WTC11 (cell line): ENCODE measurements at regions not wholly inside any gene's neighbourhood (a gene's known extent, or its start where the extent isn't known, plus 50 kb on each side); places are given as distances from the start of the nearest gene placed in this dataset.

ENCODE experiments used
- ATAC-seq: fragments of 200-7000 bp; cut with Tn5 transposase; 2 replicates; pipeline ENCODE4 v1.10.0; 2021; ENCODE audit warnings: mild to moderate bottlenecking, moderate library complexity
- CTCF ChIA-PET: fragments of 300-600 bp; sonication (Branson Sonifier 250); formaldehyde crosslinking; loops from one replicate; lab custom pipeline; 2021; ENCODE audit warnings: antibody characterized with exemption; lab: Charles Lee
- POLR2A ChIA-PET: fragments of 350-600 bp; sonication (Branson Sonifier 250); formaldehyde crosslinking; loops from one replicate; lab custom pipeline; 2021; ENCODE audit warnings: antibody characterized with exemption; lab: Charles Lee
- DNase-seq: peaks from one replicate; pipeline ENCODE4 v3.0.0; 2021; ENCODE audit warnings: low spot score
- H3K27ac Mint-ChIP-seq: 2 replicates; pipeline ENCODE4 v1.8.0; 2021; ENCODE audit warnings: mixed read lengths
- H3K27me3 Mint-ChIP-seq: 2 replicates; pipeline ENCODE4 v1.8.0; 2021; ENCODE audit warnings: low read depth, mild to moderate bottlenecking, moderate library complexity, mixed read lengths
- H3K36me3 Mint-ChIP-seq: 2 replicates; pipeline ENCODE4 v1.8.0; 2021; ENCODE audit warnings: mixed read lengths
- H3K4me1 Mint-ChIP-seq: 2 replicates; pipeline ENCODE4 v1.8.0; 2022; ENCODE audit warnings: mixed read lengths
- H3K4me3 Mint-ChIP-seq: 2 replicates; pipeline ENCODE4 v1.8.0; 2021; ENCODE audit warnings: mild to moderate bottlenecking, moderate library complexity, mixed read lengths
- H3K9me3 Mint-ChIP-seq: 2 replicates; pipeline ENCODE4 v1.8.0; 2021; ENCODE audit warnings: mixed read lengths
- ESRRA ChIP-seq: sonication (generic); formaldehyde crosslinking; IDR thresholded peaks from 2 replicates; pipeline ENCODE4 v1.8.1; 2022; ENCODE audit warnings: mild to moderate bottlenecking, missing genetic modification reagents, borderline replicate concordance
- ETV6 ChIP-seq: sonication (generic); formaldehyde crosslinking; IDR thresholded peaks from 2 replicates; pipeline ENCODE4 v1.8.1; 2022; ENCODE audit warnings: mild to moderate bottlenecking, missing genetic modification reagents
- GABPB1 ChIP-seq: sonication (generic); formaldehyde crosslinking; IDR thresholded peaks from 2 replicates; pipeline ENCODE4 v1.8.1; 2023; ENCODE audit warnings: mild to moderate bottlenecking, missing genetic modification reagents
- GTF2I ChIP-seq: fragments of 250-450 bp; sonication (Bioruptor Pico); conservative IDR thresholded peaks from 2 replicates; pipeline ENCODE4 v1.4.0; 2021; ENCODE audit warnings: mild to moderate bottlenecking
- KAT7 ChIP-seq: sonication (generic); formaldehyde crosslinking; IDR thresholded peaks from 2 replicates; pipeline ENCODE4 v1.8.1; 2023; ENCODE audit warnings: missing genetic modification reagents, mild to moderate bottlenecking, borderline replicate concordance
- NR2C2 ChIP-seq: sonication (generic); formaldehyde crosslinking; IDR thresholded peaks from 2 replicates; pipeline ENCODE4 v1.8.0; 2022; ENCODE audit warnings: mild to moderate bottlenecking, missing genetic modification reagents
- TEAD4 ChIP-seq: sonication (generic); formaldehyde crosslinking; IDR thresholded peaks from 2 replicates; pipeline ENCODE4 v1.8.0; 2022; ENCODE audit warnings: mild to moderate bottlenecking, missing genetic modification reagents
- ZBTB21 ChIP-seq: sonication (generic); formaldehyde crosslinking; IDR thresholded peaks from 2 replicates; pipeline ENCODE4 v1.8.1; 2023; ENCODE audit warnings: mild to moderate bottlenecking, missing genetic modification reagents, borderline replicate concordance
- ZNF138 ChIP-seq: sonication (generic); formaldehyde crosslinking; conservative IDR thresholded peaks from 2 replicates; pipeline ENCODE4 v1.8.1; 2022; ENCODE audit warnings: mild to moderate bottlenecking, moderate library complexity, missing genetic modification reagents
- ZNF219 ChIP-seq: sonication (generic); formaldehyde crosslinking; IDR thresholded peaks from 2 replicates; pipeline ENCODE4 v1.8.0; 2023; ENCODE audit warnings: missing genetic modification reagents, mild to moderate bottlenecking, borderline replicate concordance
- ZNF423 ChIP-seq: fragments of 250-450 bp; sonication (Bioruptor Pico); IDR thresholded peaks from 2 replicates; pipeline ENCODE4 v2.1.2; 2022; ENCODE audit warnings: mild to moderate bottlenecking, moderate library complexity
- TF ChIP-seq, protein P1 (sequence below): fragments of 200-600 bp; IDR thresholded peaks from 2 replicates; pipeline ENCODE4 v1.8.0; 2022; ENCODE audit warnings: antibody characterized with exemption
- TF ChIP-seq, protein P2 (sequence below): sonication (generic); formaldehyde crosslinking; IDR thresholded peaks from 2 replicates; pipeline ENCODE4 v1.8.1; 2023; ENCODE audit warnings: mild to moderate bottlenecking, missing genetic modification reagents, moderate library complexity
- TF ChIP-seq, protein P3 (sequence below): sonication (generic); formaldehyde crosslinking; conservative IDR thresholded peaks from 2 replicates; pipeline ENCODE4 v1.8.1; 2022; ENCODE audit warnings: mild to moderate bottlenecking, missing genetic modification reagents
- TF ChIP-seq, protein P4 (sequence below): sonication (generic); formaldehyde crosslinking; IDR thresholded peaks from 2 replicates; pipeline ENCODE4 v1.8.0; 2023; ENCODE audit warnings: missing genetic modification reagents, mild to moderate bottlenecking, borderline replicate concordance
- TF ChIP-seq, protein P5 (sequence below): fragments of 250-450 bp; sonication (Bioruptor Pico); IDR thresholded peaks from 2 replicates; pipeline ENCODE4 v1.9.0; 2021; ENCODE audit warnings: mild to moderate bottlenecking, borderline replicate concordance
- TF ChIP-seq, protein P6 (sequence below): fragments of 250-450 bp; sonication (Bioruptor Pico); IDR thresholded peaks from 2 replicates; pipeline ENCODE4 v2.1.2; 2022; ENCODE audit warnings: mild to moderate bottlenecking, moderate library complexity

DNA sequence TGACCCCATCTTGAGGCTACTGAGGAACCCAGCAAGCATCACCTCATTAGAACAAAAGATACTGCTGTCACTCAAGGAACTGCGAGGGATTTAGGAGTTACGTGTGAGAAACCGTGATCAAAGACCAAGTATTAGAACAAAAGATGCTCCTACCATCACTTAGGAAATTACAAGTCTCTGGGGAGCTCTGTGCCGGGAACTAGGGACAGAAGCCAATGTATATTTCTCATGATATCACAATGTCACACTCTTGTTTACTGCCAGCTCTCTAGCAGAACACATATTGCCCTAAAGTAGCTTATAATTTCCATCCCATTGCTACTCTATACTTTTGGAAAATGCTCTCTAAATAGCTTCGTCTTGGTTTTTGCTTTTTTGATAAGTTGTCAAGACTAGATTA lies 214.5 kb downstream of the HS3ST3A1 start:
- Mint-ChIP-seq H3K27ac (no peak overlapping the region), H3K4me3 (no peak overlapping the region), H3K4me1 (no peaks in the 10 kb centered on the region), H3K27me3 (no peaks in the 10 kb centered on the region), H3K9me3 (peaks cover 8% of the 10 kb centered on the region), H3K36me3 (no peaks in the 10 kb centered on the region)
- DNase-seq: no peak
- ChIA-PET POLR2A (no interaction called here), CTCF (no interaction called here)
- TF ChIP-seq, protein P1, sequence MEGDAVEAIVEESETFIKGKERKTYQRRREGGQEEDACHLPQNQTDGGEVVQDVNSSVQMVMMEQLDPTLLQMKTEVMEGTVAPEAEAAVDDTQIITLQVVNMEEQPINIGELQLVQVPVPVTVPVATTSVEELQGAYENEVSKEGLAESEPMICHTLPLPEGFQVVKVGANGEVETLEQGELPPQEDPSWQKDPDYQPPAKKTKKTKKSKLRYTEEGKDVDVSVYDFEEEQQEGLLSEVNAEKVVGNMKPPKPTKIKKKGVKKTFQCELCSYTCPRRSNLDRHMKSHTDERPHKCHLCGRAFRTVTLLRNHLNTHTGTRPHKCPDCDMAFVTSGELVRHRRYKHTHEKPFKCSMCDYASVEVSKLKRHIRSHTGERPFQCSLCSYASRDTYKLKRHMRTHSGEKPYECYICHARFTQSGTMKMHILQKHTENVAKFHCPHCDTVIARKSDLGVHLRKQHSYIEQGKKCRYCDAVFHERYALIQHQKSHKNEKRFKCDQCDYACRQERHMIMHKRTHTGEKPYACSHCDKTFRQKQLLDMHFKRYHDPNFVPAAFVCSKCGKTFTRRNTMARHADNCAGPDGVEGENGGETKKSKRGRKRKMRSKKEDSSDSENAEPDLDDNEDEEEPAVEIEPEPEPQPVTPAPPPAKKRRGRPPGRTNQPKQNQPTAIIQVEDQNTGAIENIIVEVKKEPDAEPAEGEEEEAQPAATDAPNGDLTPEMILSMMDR: no peak
- TF ChIP-seq KAT7 (CRISPR knock-in tag) (no peak), ZBTB21 (CRISPR knock-in tag) (no peak), ESRRA (CRISPR knock-in tag) (no peak), ZNF219 (CRISPR knock-in tag) (no peak)
- TF ChIP-seq, protein P2, sequence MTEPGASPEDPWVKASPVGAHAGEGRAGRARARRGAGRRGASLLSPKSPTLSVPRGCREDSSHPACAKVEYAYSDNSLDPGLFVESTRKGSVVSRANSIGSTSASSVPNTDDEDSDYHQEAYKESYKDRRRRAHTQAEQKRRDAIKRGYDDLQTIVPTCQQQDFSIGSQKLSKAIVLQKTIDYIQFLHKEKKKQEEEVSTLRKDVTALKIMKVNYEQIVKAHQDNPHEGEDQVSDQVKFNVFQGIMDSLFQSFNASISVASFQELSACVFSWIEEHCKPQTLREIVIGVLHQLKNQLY: no peak
- TF ChIP-seq, protein P3, sequence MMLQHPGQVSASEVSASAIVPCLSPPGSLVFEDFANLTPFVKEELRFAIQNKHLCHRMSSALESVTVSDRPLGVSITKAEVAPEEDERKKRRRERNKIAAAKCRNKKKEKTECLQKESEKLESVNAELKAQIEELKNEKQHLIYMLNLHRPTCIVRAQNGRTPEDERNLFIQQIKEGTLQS (CRISPR knock-in tag): no peak
- no peak for ATAC-seq

DNA sequence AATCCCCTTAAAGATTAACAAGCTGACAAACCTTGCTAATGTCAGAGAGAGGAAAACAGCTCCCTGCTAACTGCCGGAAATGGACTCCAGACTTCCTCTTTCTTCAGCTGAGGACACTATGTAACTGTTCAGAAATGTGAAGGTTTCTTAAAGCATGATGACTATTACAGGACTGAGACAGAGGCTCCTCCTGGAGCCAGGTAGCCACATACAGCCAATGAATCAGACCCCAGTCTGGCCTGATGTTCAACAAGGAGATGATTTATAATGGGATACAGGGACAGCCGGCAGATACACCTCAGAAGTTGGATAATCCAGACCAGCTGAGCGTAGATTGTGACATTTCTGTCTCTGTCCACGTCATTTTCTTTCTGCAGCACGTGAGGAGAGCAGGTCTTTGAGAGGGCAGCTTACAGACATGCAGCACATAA lies 216.2 kb downstream of the HS3ST3A1 start:
- Mint-ChIP-seq H3K4me3 (no peak overlapping the region), H3K27me3 (no peaks in the 10 kb centered on the region), H3K36me3 (no peaks in the 10 kb centered on the region), H3K4me1 (no peaks in the 10 kb centered on the region), H3K27ac (no peak overlapping the region), H3K9me3 (peaks cover 16% of the 10 kb centered on the region)
- ChIA-PET CTCF (no interaction called here), POLR2A (no interaction called here)
- TF ChIP-seq GTF2I (CRISPR knock-in tag): no peak
- TF ChIP-seq GABPB1 (CRISPR knock-in tag): no peak
- no peak for TF ChIP-seq ZNF423 (CRISPR knock-in tag)
- TF ChIP-seq NR2C2: no peak
- TF ChIP-seq TEAD4 (CRISPR knock-in tag): no peak
- no peak for TF ChIP-seq ZNF138 (CRISPR knock-in tag)
- TF ChIP-seq, protein P4, sequence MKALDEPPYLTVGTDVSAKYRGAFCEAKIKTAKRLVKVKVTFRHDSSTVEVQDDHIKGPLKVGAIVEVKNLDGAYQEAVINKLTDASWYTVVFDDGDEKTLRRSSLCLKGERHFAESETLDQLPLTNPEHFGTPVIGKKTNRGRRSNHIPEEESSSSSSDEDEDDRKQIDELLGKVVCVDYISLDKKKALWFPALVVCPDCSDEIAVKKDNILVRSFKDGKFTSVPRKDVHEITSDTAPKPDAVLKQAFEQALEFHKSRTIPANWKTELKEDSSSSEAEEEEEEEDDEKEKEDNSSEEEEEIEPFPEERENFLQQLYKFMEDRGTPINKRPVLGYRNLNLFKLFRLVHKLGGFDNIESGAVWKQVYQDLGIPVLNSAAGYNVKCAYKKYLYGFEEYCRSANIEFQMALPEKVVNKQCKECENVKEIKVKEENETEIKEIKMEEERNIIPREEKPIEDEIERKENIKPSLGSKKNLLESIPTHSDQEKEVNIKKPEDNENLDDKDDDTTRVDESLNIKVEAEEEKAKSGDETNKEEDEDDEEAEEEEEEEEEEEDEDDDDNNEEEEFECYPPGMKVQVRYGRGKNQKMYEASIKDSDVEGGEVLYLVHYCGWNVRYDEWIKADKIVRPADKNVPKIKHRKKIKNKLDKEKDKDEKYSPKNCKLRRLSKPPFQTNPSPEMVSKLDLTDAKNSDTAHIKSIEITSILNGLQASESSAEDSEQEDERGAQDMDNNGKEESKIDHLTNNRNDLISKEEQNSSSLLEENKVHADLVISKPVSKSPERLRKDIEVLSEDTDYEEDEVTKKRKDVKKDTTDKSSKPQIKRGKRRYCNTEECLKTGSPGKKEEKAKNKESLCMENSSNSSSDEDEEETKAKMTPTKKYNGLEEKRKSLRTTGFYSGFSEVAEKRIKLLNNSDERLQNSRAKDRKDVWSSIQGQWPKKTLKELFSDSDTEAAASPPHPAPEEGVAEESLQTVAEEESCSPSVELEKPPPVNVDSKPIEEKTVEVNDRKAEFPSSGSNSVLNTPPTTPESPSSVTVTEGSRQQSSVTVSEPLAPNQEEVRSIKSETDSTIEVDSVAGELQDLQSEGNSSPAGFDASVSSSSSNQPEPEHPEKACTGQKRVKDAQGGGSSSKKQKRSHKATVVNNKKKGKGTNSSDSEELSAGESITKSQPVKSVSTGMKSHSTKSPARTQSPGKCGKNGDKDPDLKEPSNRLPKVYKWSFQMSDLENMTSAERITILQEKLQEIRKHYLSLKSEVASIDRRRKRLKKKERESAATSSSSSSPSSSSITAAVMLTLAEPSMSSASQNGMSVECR (CRISPR knock-in tag): no peak
- TF ChIP-seq ETV6: no peak
- TF ChIP-seq ESRRA (CRISPR knock-in tag): no peak
- TF ChIP-seq, protein P5, sequence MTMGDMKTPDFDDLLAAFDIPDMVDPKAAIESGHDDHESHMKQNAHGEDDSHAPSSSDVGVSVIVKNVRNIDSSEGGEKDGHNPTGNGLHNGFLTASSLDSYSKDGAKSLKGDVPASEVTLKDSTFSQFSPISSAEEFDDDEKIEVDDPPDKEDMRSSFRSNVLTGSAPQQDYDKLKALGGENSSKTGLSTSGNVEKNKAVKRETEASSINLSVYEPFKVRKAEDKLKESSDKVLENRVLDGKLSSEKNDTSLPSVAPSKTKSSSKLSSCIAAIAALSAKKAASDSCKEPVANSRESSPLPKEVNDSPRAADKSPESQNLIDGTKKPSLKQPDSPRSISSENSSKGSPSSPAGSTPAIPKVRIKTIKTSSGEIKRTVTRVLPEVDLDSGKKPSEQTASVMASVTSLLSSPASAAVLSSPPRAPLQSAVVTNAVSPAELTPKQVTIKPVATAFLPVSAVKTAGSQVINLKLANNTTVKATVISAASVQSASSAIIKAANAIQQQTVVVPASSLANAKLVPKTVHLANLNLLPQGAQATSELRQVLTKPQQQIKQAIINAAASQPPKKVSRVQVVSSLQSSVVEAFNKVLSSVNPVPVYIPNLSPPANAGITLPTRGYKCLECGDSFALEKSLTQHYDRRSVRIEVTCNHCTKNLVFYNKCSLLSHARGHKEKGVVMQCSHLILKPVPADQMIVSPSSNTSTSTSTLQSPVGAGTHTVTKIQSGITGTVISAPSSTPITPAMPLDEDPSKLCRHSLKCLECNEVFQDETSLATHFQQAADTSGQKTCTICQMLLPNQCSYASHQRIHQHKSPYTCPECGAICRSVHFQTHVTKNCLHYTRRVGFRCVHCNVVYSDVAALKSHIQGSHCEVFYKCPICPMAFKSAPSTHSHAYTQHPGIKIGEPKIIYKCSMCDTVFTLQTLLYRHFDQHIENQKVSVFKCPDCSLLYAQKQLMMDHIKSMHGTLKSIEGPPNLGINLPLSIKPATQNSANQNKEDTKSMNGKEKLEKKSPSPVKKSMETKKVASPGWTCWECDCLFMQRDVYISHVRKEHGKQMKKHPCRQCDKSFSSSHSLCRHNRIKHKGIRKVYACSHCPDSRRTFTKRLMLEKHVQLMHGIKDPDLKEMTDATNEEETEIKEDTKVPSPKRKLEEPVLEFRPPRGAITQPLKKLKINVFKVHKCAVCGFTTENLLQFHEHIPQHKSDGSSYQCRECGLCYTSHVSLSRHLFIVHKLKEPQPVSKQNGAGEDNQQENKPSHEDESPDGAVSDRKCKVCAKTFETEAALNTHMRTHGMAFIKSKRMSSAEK (CRISPR knock-in tag): no peak
- TF ChIP-seq, protein P6, sequence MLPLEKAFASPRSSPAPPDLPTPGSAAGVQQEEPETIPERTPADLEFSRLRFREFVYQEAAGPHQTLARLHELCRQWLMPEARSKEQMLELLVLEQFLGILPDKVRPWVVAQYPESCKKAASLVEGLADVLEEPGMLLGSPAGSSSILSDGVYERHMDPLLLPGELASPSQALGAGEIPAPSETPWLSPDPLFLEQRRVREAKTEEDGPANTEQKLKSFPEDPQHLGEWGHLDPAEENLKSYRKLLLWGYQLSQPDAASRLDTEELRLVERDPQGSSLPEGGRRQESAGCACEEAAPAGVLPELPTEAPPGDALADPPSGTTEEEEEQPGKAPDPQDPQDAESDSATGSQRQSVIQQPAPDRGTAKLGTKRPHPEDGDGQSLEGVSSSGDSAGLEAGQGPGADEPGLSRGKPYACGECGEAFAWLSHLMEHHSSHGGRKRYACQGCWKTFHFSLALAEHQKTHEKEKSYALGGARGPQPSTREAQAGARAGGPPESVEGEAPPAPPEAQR: no peak
- DNase-seq (no peak), ATAC-seq (no peak)
